Mucosa of rectum (tissue), 2 donors: ENCODE measurements at regions not wholly inside any gene's neighbourhood (a gene's known extent, or its start where the extent isn't known, plus 50 kb on each side); places are given as distances from the start of the nearest gene placed in this dataset.

Source experiments
- H3K27ac ChIP-seq, 2 donors: one replicate each; pipeline ENCODE4 v1.7.0; 2013; ENCODE audit warnings: inconsistent platforms in 2 of 2, low read depth in 2 of 2, low read length in 2 of 2
- H3K27me3 ChIP-seq, 2 donors: one replicate each; pipeline ENCODE4 v1.7.0; 2013; ENCODE audit warnings: low read length in 2 of 2; ENCODE audit not compliant: control insufficient read depth in 2 of 2, insufficient read depth in 2 of 2
- H3K36me3 ChIP-seq, 2 donors: one replicate each; pipeline ENCODE4 v1.7.0; 2013; ENCODE audit warnings: low read length in 2 of 2; ENCODE audit not compliant: control insufficient read depth in 2 of 2, insufficient read depth in 2 of 2
- H3K4me1 ChIP-seq, 2 donors: one replicate each; pipeline ENCODE4 v1.7.0; 2013; ENCODE audit warnings: low read length in 2 of 2, mild to moderate bottlenecking in 1 of 2; ENCODE audit not compliant: control insufficient read depth in 2 of 2, insufficient read depth in 2 of 2
- H3K4me3 ChIP-seq, 2 donors: one replicate each; pipeline ENCODE4 v1.7.0; 2013; ENCODE audit warnings: low read length in 2 of 2
- H3K9ac ChIP-seq, 2 donors: one replicate each; pipeline ENCODE4 v1.7.0; 2013; ENCODE audit warnings: low read length in 2 of 2, low read depth in 1 of 2, mild to moderate bottlenecking in 1 of 2
- H3K9me3 ChIP-seq, 2 donors: one replicate each; pipeline ENCODE4 v1.7.0; 2013; ENCODE audit warnings: low read length in 2 of 2; ENCODE audit not compliant: control insufficient read depth in 2 of 2
- donor health status: healthy.
- donor health status: Normal muscosa, but diverticular disease.

DNA sequence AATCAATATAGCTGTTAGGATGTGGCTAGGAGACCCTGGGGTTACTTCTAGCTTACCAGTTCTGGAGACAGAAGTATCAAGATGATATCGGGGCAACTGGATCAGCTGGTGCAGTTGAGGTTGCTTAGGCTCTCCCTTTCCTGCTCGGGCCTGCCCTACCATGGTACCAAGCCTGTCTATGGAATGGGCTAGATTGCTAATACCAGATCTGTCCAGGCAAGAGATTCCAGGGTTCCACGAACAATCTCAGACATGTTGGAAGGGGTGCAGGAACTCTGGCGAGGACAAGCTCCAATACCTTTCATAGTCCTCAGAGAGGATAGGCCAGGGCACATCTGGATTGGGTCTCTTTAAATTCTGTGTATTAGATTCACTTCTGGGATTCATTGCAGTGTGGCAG is 53.8 kb downstream of the ADM start:
- Histone ChIP-seq H3K4me1 (no peaks in the 10 kb centered on the region), H3K4me3 (no peak overlapping the region), H3K9me3 (no peaks in the 10 kb centered on the region), H3K36me3 (no peaks in the 10 kb centered on the region), H3K27ac (no peak overlapping the region), H3K9ac (no peak overlapping the region), H3K27me3 (no peaks in the 10 kb centered on the region)

DNA sequence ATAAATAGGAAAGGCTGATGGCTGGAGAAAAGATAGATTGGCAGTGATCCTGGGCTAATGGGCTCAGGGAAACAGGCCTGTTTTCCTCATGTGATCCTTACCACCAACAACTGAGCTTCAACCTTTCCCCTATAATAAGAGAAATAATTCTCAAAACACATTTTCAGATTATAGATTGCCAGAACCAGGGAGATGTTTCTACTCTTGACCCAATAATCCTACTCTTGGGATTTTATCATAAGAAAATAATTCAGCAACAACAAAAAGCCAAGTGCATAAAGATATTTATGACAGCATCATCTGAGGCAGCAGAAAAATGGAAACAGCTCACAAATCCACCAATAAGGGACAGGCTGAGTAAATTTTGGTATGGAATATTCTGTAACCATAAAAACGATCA is 54.3 kb downstream of the ADM start:
- no peak overlapping the region for H3K9ac ChIP-seq
- H3K27me3 ChIP-seq = no peaks in the 10 kb centered on the region
- H3K4me1 ChIP-seq = no peaks in the 10 kb centered on the region
- no peaks in the 10 kb centered on the region for H3K9me3 ChIP-seq
- H3K4me3 ChIP-seq = no peak overlapping the region
- H3K27ac ChIP-seq = no peak overlapping the region
- no peaks in the 10 kb centered on the region for H3K36me3 ChIP-seq

DNA sequence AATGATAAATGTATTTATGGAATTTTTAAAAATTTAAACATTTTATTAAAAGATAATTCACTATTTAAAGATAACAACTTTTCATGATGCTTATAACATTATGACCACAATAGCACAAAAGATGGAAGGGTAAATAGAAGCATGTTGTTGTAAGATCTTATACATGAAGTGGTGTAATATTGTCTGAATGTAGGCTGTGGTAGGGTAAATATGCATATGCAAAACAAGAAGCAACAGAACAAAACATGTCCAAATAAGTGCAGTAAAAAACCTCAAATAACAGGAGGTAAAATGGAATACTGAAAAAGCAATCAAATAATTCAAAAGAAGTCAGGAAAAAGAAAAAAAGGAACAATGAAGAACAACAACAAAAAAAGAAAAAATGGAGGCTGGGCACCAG is 56.0 kb downstream of the ADM start:
- Histone ChIP-seq H3K9ac (no peak overlapping the region), H3K27me3 (no peaks in the 10 kb centered on the region), H3K27ac (no peak overlapping the region), H3K4me1 (peaks cover 0 to 5% of the 10 kb centered on the region in 2 donors), H3K4me3 (no peak overlapping the region), H3K9me3 (no peaks in the 10 kb centered on the region), H3K36me3 (no peaks in the 10 kb centered on the region)

DNA sequence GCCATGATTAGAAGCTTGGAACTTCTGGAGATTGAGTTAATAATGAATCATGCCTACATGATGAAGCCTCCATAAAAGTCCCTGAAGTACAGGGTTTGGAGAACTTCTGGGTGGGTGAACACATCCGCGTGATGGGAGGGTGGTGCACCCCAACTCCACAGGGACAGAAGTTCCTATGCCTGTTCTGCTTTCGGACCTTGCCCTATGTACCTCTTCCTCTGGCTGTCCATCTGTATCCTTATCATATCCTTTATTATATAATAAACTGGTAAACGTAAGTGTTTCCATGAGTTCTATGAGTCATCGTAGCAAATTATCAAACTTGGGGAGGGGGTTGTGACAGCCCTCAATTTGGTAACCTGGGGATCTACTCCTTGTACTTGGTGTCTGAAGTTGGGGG is 60.2 kb downstream of the ADM start:
- Histone ChIP-seq H3K27ac (no peak overlapping the region), H3K9me3 (no peaks in the 10 kb centered on the region), H3K4me3 (no peak overlapping the region), H3K36me3 (no peaks in the 10 kb centered on the region), H3K9ac (no peak overlapping the region), H3K27me3 (no peaks in the 10 kb centered on the region), H3K4me1 (peaks cover 0 to 15% of the 10 kb centered on the region in 2 donors)

DNA sequence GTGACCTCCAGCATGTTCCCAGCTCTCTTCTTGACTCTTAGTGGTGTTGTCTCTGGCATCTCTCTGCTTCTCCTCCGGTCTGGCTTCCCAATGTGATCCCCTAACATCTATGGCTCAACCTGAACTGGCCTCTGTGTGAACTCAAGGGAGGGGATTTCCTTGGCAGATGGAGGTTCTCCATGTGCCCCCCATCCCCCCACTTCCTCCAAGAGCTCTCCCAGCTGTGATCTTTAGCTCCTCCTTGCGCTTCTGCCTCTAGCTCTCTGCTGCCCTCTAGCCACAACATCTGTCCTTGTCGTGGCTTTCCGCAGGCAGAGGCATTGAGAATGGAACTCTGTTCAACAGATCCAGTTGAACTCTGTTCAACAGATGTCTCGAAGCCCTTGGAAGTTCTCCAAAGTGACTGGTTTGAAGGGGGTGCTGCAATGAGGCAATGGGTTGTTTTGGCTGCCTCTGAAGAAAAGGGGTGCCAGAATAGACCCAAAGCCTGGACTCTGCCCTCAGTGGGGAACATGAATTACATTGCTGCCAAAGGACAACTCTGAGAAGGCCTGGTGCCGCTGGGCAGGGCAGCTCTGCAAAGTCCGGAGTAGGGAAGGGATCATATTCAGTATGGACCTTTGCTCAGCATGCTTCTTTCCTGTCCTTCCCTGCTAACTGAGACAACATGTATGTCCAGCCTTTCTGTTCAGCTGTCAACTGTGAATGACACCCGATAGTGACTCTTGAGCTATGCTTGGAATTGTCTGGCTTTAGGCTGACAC is 61.9 kb downstream of the ADM start:
- Histone ChIP-seq H3K27me3 (no peaks in the 10 kb centered on the region), H3K4me1 (peaks cover 0 to 15% of the 10 kb centered on the region in 2 donors), H3K27ac (peak overlapping the region in 1 of 2 donors; percentile 30), H3K9ac (no peak overlapping the region), H3K36me3 (no peaks in the 10 kb centered on the region), H3K9me3 (no peaks in the 10 kb centered on the region), H3K4me3 (no peak overlapping the region)

DNA sequence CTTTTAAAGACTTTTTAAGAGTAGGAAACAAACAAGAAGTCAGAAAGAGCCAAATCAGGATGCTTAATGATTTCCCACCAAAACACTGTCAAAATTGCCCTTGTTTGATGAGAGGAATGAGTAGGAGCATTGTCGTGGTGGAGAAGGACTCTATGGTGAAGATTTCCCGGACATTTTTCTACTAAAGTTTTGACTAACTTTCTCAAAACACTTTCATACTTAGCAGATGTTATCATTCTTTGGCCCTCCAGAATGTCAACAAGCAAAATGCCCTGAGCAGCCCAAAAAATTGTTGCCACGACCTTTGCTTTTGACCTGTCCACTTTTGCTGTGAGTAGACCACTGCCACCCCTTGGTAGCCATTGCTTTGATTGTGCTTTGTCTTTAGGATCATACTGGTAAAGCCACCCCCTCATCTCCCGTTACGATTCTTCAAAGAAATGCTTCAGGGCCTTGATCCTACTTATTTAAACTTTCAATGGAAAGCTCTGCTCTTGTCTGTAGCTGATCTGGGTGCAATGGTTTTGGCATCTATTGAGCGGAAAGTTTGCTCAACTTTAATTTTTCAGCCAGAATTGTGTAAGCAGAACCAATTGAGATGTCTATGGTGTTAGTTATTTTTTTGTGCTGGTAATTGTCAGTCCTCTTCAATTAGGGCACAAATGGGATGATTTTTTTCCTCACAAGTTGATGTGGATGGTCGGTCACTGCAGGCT is 67.2 kb downstream of the ADM start:
- H3K9ac ChIP-seq = no peak overlapping the region
- no peaks in the 10 kb centered on the region for H3K36me3 ChIP-seq
- H3K27ac ChIP-seq = no peak overlapping the region
- no peaks in the 10 kb centered on the region for H3K27me3 ChIP-seq
- H3K4me1 ChIP-seq = peaks cover 0 to 6% of the 10 kb centered on the region in 2 donors
- H3K4me3 ChIP-seq = no peak overlapping the region
- no peaks in the 10 kb centered on the region for H3K9me3 ChIP-seq

DNA sequence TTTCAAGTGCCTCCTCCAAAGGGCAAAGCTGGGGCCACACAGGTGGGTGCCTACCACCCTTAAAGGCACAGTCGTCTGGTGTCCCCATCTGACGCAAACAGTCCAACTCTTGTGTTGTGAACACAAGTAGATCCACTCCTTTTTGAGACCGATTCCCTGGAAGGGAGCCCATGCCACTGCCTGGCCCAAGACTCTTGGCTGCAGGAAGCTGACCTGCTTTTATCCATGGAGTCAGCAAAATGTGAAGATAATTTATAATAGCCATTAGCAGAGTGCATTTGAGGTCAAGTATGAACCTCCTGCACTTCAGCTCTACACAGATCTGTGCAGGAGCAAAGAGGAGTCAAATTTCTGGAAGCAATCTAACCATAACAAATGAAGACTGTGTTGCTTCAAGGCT is 68.5 kb downstream of the ADM start:
- H3K36me3 ChIP-seq = no peaks in the 10 kb centered on the region
- H3K27me3 ChIP-seq = no peaks in the 10 kb centered on the region
- H3K4me3 ChIP-seq = no peak overlapping the region
- H3K9ac ChIP-seq = no peak overlapping the region
- H3K9me3 ChIP-seq = no peaks in the 10 kb centered on the region
- H3K27ac ChIP-seq = no peak overlapping the region
- H3K4me1 ChIP-seq = peaks cover 0 to 3% of the 10 kb centered on the region in 2 donors

DNA sequence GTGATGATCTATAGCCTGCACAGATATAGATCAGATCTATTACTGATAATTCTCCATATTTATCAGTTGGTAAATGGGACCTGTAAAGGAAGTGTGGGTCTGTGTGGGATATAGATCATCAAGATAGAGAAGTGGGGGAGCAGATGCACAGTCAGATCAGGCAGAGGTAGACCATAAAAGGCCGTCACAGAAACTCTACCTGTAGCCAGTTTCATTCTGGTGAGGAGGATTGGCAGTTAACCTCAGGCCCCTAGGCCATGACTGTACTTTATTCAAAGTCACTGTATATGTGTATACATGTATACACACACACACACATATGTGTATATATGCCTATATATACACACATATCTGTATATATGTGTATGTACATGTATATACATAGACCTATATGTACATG is 69.1 kb downstream of the ADM start:
- Histone ChIP-seq H3K9me3 (no peaks in the 10 kb centered on the region), H3K27ac (no peak overlapping the region), H3K4me1 (peaks cover 0 to 3% of the 10 kb centered on the region in 2 donors), H3K27me3 (no peaks in the 10 kb centered on the region), H3K9ac (no peak overlapping the region), H3K36me3 (no peaks in the 10 kb centered on the region), H3K4me3 (no peak overlapping the region)

DNA sequence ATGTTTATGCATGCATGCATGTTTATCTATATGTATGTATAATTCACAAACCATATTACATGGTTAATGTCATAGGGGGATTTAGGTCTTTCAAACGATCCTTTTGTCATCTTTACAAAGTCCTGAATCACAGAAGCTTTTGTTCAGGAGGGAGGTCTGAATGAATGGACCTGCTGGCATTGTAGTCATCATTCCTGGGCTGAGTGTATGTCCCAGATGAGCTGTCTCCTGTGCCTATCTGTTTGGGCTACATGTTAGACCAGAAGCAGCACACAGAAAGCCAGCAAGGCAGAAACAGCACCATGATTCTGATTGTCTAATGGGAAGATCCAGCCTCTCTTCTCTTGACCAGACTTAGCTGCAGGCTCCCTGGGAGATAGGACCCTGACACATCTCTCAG is 69.5 kb downstream of the ADM start:
- Histone ChIP-seq H3K9me3 (no peaks in the 10 kb centered on the region), H3K4me3 (no peak overlapping the region), H3K9ac (no peak overlapping the region), H3K27me3 (no peaks in the 10 kb centered on the region), H3K4me1 (peaks cover 0 to 3% of the 10 kb centered on the region in 2 donors), H3K36me3 (no peaks in the 10 kb centered on the region), H3K27ac (no peak overlapping the region)

DNA sequence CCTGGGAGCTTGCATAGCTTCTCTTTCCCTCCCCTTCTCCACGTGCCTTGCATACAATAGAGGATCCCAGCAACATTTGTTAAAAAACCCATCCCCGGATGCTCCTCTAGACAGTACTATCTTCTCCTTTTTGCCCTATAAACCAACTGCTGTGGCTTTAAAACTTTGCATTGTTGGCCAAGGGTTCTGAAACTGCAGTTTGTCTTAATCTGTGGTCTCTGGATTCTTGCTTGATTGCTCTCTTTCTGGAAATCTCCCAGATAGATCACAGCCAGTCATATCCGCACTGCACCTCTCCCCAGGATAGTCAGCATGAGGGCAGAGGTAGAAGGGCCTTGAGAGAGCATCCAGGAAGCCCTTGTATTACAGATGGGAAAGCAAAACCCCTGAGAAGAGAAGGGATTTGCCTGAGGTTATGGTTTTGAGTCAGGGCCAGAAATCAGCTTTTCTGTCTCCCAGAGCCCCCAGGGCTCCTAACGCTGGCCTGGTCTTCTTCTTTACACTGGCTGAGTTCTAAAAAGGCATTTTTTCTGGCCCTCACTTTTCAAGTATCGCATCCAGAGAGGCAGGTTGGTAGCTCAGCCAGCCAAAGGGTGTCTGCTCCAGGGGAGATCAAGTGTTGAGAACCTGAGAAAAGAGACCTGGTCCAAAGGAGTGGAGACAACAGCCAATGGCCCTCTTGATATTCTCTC is 70.6 kb downstream of the ADM start:
- peaks cover 0 to 3% of the 10 kb centered on the region in 2 donors for H3K4me1 ChIP-seq
- H3K27ac ChIP-seq = no peak overlapping the region

More for the DNA sequence above, 70.6 kb downstream of the ADM start:
- H3K27me3 ChIP-seq = no peaks in the 10 kb centered on the region
- H3K9me3 ChIP-seq = no peaks in the 10 kb centered on the region
- no peak overlapping the region for H3K4me3 ChIP-seq
- no peaks in the 10 kb centered on the region for H3K36me3 ChIP-seq
- H3K9ac ChIP-seq = no peak overlapping the region
